Skeletal muscle tissue (tissue), 3 donors: ENCODE measurements at regions not wholly inside any gene's neighbourhood (a gene's known extent, or its start where the extent isn't known, plus 50 kb on each side); places are given as distances from the start of the nearest gene placed in this dataset.
"Not testable (repeated sequence)": the region's sequence is repeated elsewhere in the genome, so short reads cannot be mapped to it uniquely, and the experiment has no call there.

ENCODE experiments used
- H3K27ac ChIP-seq: one replicate; pipeline ENCODE4 v1.7.0; 2013; ENCODE audit warnings: mild to moderate bottlenecking, low read depth, low read length, inconsistent platforms
- H3K27me3 ChIP-seq, 3 donors: one replicate each; pipeline ENCODE4 v1.7.0; 2013; ENCODE audit warnings: low read length in 3 of 3; ENCODE audit not compliant: control insufficient read depth in 3 of 3, insufficient read depth in 3 of 3
- H3K36me3 ChIP-seq, 3 donors: one replicate each; pipeline ENCODE4 v1.7.0; 2013; ENCODE audit warnings: low read length in 3 of 3; ENCODE audit not compliant: control insufficient read depth in 3 of 3, insufficient read depth in 3 of 3
- H3K4me1 ChIP-seq, 3 donors: one replicate each; pipeline ENCODE4 v1.7.0; 2013; ENCODE audit warnings: low read length in 3 of 3, mild to moderate bottlenecking in 3 of 3; ENCODE audit not compliant: control insufficient read depth in 3 of 3, insufficient read depth in 3 of 3
- H3K4me3 ChIP-seq, 3 donors: one replicate each; pipeline ENCODE4 v1.7.0; 2013; ENCODE audit warnings: low read length in 3 of 3
- H3K9ac ChIP-seq, 3 donors: one replicate each; pipeline ENCODE4 v1.7.0; 2013; ENCODE audit warnings: low read length in 3 of 3, mild to moderate bottlenecking in 3 of 3, moderate library complexity in 2 of 3, low read depth in 1 of 3
- H3K9me3 ChIP-seq, 3 donors: one replicate each; pipeline ENCODE4 v1.7.0; 2013; ENCODE audit warnings: low read length in 3 of 3; ENCODE audit not compliant: control insufficient read depth in 3 of 3
- donor health status: Osteomylitis.

DNA sequence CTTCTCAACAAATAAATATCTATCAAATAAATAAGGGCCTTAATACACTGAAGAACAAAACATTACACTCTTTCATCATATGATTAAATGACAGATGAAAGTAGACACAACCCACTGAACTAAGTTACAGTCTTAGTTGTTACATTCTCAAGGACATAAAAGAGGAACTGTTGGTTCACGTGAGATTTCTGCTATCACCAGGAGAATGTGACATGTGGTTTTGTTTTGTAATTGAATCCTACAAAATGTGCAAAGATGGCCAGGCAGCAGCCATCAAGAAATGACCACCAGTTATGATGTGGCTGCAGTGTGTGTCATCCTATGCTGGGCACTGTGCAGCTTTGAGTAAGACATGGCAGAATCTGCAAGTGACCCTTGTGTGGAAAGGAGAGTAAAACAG lies 310.6 kb upstream of the PIK3C3 start:
- H3K4me1 ChIP-seq = no peaks in the 10 kb centered on the region
- no peak overlapping the region for H3K4me3 ChIP-seq
- no peaks in the 10 kb centered on the region for H3K27me3 ChIP-seq
- no peaks in the 10 kb centered on the region for H3K36me3 ChIP-seq
- H3K27ac ChIP-seq = no peak overlapping the region
- no peak overlapping the region for H3K9ac ChIP-seq
- no peaks in the 10 kb centered on the region for H3K9me3 ChIP-seq

DNA sequence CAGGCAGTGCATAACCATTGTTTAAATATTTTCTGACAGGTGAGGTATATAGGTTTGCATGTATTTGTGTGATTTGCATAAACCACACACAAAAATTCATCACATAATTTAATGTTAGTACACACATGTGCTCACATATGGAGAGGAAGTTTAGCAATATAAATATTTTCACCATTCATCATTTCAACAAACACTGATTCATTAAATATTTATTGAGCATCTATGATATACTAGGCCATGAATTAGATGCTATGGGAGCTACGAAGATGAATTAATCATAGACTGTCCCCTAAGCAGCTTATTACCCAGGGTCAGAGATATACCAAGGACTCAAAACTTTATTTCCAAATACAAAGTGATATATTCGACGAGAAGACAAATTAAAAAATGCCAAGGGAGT lies 311.6 kb upstream of the PIK3C3 start:
- H3K9me3 ChIP-seq = no peaks in the 10 kb centered on the region

DNA sequence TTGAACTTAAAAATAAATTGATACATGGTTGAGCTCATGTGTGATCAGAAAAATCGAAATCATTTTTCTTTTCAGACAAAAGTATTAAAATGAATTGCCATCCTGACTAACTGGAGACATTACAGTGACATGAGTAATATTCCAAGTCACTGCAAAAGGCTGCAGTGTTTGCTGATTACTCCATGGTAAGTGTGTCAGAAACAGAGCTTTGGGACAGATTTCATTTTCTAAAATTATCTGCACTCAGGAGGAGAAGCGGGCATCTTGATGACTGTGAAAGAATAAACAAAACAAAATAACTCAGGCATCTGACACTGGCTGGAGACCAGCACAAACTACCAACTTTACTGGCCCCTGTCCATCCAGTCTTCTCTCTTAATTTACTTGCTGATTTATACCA lies 312.3 kb upstream of the PIK3C3 start:
- Histone ChIP-seq H3K27ac (no peak overlapping the region), H3K27me3 (no peaks in the 10 kb centered on the region), H3K4me1 (no peaks in the 10 kb centered on the region), H3K9me3 (peaks cover 0 to 2% (median 0%) of the 10 kb centered on the region in 3 donors), H3K4me3 (no peak overlapping the region), H3K36me3 (no peaks in the 10 kb centered on the region), H3K9ac (no peak overlapping the region)

More for the DNA sequence above, 311.6 kb upstream of the PIK3C3 start:
- H3K36me3 ChIP-seq = no peaks in the 10 kb centered on the region
- H3K4me3 ChIP-seq = no peak overlapping the region
- no peak overlapping the region for H3K9ac ChIP-seq
- H3K27me3 ChIP-seq = no peaks in the 10 kb centered on the region
- H3K27ac ChIP-seq = no peak overlapping the region
- H3K4me1 ChIP-seq = no peaks in the 10 kb centered on the region

DNA sequence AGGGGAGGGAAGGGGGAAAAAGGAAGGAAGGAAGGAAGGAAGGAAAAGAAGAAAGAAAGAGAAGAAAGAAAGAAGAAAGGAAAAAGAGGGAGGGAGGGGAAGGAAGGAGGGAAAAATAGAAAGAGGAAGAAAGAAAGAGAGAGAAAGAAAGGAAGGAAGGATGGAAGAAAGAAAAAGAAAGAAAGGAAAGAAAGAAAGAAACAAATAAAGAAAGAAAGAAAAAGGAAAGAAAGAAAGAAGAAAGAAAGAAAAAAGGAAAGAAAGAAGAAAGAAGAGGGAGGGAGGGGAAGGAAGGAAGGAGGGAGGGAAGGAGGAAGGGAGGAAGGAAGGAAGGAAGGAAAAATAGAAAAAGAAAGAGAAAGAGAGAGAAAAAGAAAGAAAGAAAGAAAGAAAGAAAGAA lies 315.8 kb upstream of the PIK3C3 start:
- H3K27me3 ChIP-seq = no peaks in the 10 kb centered on the region
- no peak overlapping the region for H3K4me3 ChIP-seq
- no peaks in the 10 kb centered on the region for H3K4me1 ChIP-seq
- H3K36me3 ChIP-seq = no peaks in the 10 kb centered on the region
- H3K9me3 ChIP-seq = peaks cover 0 to 2% (median 0%) of the 10 kb centered on the region in 3 donors
- H3K27ac ChIP-seq = no peak overlapping the region
- no peak overlapping the region for H3K9ac ChIP-seq

DNA sequence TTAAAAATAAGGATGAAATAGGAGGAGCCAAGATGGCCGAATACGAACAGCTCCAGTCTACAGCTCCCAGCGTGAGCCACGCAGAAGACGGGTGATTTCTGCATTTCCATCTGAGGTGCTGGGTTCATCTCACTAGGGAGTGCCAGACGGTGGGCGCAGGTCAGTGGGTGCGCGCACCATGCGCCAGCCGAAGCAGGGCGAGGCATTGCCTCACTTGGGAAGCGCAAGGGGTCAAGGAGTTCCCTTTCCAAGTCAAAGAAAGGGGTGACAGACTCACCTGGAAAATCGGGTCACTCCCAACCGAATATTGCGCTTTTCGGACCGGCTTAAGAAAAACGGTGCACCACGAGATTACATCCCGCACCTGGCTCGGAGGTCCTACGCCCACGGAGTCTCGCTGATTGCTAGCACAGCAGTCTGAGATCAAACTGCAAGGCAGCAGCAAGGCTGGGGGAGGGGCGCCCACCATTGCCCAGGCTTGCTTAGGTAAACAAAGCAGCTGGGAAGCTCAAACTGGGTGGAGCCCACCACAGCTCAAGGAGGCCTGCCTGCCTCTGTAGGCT lies 323.2 kb upstream of the PIK3C3 start:
- not testable (repeated sequence) for H3K9ac ChIP-seq, H3K9me3 ChIP-seq, H3K36me3 ChIP-seq, H3K4me3 ChIP-seq, H3K27me3 ChIP-seq, H3K4me1 ChIP-seq, H3K27ac ChIP-seq

DNA sequence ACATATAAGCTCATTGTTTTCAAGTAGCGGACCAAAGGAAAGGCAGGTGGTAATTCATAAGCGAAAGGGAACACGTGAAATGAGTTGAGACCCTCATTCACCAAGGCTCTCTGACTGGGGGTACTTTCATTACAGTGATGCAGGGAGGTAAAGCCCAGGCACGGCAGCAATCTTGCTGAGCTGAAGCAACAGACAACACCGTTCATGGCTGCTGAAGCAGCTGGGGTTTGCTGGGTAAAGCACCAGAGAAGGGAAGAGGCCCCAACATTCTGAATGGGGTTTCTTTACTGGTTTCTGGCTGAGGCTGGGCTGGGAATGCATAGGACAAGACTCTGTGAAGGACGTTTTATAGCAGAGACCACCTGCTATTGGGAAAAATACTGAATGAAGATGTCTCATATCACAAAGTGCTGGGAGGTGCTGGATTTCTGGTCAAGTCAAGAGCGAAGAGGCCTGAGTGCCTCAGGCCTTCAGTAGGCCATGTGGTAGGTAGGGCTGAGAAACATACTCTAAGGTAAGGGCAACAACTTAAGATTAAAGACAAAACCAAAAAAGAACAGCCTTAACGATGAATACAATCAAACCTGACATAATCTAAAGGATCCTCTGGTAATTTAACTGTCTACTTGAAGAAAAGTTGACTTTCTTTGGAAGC lies 324.7 kb upstream of the PIK3C3 start:
- Histone ChIP-seq H3K27ac (no peak overlapping the region), H3K9me3 (no peaks in the 10 kb centered on the region), H3K4me1 (no peaks in the 10 kb centered on the region), H3K27me3 (no peaks in the 10 kb centered on the region), H3K36me3 (no peaks in the 10 kb centered on the region), H3K4me3 (no peak overlapping the region), H3K9ac (no peak overlapping the region)

DNA sequence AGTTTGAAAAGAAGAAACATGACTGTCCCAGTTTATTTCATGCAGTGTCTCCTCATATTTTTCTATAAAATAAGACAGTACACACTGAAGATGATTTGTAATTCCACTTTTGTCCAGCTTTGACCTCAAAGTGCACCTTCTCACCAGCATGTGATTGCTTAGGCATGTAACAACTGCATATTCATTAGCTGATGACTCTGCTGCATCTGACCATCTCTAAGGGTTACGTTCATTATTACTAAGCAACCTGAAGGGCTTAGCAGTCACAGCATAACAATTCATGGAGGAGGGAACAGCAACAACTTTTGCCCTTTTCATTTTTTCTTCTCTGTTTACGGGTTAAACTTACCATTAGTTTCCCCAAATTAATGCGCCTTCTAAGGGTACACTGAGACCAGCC lies 330.6 kb upstream of the PIK3C3 start:
- H3K36me3 ChIP-seq = no peaks in the 10 kb centered on the region
- no peak overlapping the region for H3K27ac ChIP-seq
- H3K9me3 ChIP-seq = no peaks in the 10 kb centered on the region
- no peak overlapping the region for H3K4me3 ChIP-seq
- H3K27me3 ChIP-seq = no peaks in the 10 kb centered on the region
- no peak overlapping the region for H3K9ac ChIP-seq
- H3K4me1 ChIP-seq = no peaks in the 10 kb centered on the region

DNA sequence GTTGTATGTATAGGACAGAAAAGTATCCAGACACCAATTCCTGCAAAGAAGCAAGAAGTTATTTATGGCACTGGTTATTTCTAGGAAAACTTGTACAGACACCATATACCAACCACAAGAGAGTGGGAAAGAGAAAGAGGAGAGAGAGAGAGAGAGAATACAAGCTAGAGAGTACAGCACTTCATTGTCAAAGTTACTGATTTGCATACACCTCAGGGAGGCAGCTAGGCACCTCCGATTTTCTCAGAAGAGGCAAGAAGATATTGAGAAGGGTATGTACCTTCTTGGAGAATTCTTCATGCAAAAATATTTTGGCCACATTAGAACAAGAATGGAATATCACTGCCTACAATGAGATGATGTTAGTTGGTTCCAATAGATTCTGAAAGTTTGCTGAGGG lies 333.9 kb upstream of the PIK3C3 start:
- H3K9ac ChIP-seq = no peak overlapping the region
- H3K4me1 ChIP-seq = no peaks in the 10 kb centered on the region

DNA sequence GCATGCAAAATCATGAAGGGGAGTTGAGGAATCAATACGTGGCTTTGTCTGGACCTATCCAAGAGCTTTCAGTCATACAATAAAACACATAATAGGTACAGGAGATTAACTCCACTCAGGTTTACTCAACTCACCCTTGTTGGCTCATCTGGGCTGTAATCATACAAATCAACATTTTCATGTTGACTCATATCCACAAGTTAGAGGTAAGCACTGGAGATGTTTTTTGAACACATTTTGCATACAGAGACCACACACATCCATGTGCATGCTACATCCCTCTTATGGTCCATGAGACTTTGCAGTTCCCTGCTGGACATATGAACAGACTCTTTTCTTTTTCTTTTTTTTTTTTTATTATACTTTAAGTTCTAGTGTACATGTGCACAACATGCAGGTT lies 336.9 kb upstream of the PIK3C3 start:
- H3K36me3 ChIP-seq = no peaks in the 10 kb centered on the region
- no peaks in the 10 kb centered on the region for H3K9me3 ChIP-seq
- no peak overlapping the region for H3K9ac ChIP-seq
- H3K4me3 ChIP-seq = no peak overlapping the region
- no peaks in the 10 kb centered on the region for H3K4me1 ChIP-seq
- H3K27me3 ChIP-seq = no peaks in the 10 kb centered on the region
- no peak overlapping the region for H3K27ac ChIP-seq

More for the DNA sequence above, 333.9 kb upstream of the PIK3C3 start:
- H3K9me3 ChIP-seq = no peaks in the 10 kb centered on the region
- no peak overlapping the region for H3K4me3 ChIP-seq
- no peak overlapping the region for H3K27ac ChIP-seq
- H3K27me3 ChIP-seq = no peaks in the 10 kb centered on the region
- no peaks in the 10 kb centered on the region for H3K36me3 ChIP-seq

DNA sequence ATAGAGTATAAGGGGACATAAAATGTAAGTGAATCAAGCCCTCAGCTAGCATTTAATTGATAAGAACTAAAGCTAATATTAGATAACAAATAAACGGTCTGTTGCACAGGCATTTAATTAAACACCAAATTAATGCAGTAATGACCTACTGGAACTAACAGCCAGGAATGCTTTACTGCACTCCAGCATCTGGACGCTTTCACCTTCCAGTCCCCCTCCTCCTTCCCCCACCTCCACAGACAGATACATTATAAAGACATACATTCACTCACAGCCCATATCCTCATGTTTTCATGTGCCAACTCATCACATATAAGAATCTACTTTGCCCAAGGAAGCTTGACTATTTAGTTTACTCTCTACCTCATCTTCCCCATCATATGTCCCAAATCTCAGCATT lies 337.4 kb upstream of the PIK3C3 start:
- Histone ChIP-seq H3K9ac (no peak overlapping the region), H3K9me3 (no peaks in the 10 kb centered on the region), H3K27me3 (no peaks in the 10 kb centered on the region), H3K4me1 (no peaks in the 10 kb centered on the region), H3K27ac (no peak overlapping the region), H3K36me3 (no peaks in the 10 kb centered on the region), H3K4me3 (no peak overlapping the region)
